GM12874 (cell line): ENCODE measurements at regions not wholly inside any gene's neighbourhood (a gene's known extent, or its start where the extent isn't known, plus 50 kb on each side); places are given as distances from the start of the nearest gene placed in this dataset.

ENCODE experiments used
- CTCF ChIP-seq: IDR thresholded peaks from 2 replicates; pipeline ENCODE4 v1.5.1; 2011; ENCODE audit warnings: low read depth, mild to moderate bottlenecking, control low read depth, low read length, moderate library complexity; ENCODE audit not compliant: insufficient read depth

- TF ChIP-seq CTCF, result no peak
These were observed 100.4 kb upstream of the PAM start for GRCh38 chr5:102654559-102655349.

GRCh38 chr5:102659151-102659550 is 96.0 kb upstream of the PAM start:
- TF ChIP-seq CTCF, result no peak

- no peak for TF ChIP-seq CTCF
These were observed 95.0 kb upstream of the PAM start for GRCh38 chr5:102660111-102660510.

GRCh38 chr5:102663749-102664530 is 91.2 kb upstream of the PAM start:
- no peak for TF ChIP-seq CTCF

GRCh38 chr5:102664616-102665335 is 90.3 kb upstream of the PAM start:
- no peak for TF ChIP-seq CTCF

GRCh38 chr5:102666164-102666946 is 88.8 kb upstream of the PAM start:
- TF ChIP-seq CTCF, result no peak
